HEK293 (cell line): ENCODE measurements at regions not wholly inside any gene's neighbourhood (a gene's known extent, or its start where the extent isn't known, plus 50 kb on each side); places are given as distances from the start of the nearest gene placed in this dataset.

ENCODE experiments used
- CTCF ChIA-PET: fragments of 350-600 bp; formaldehyde crosslinking; extraction: SDS; loops from one replicate; lab custom pipeline; 2021; ENCODE audit warnings: antibody characterized with exemption; lab: Yijun Ruan, JAX
- POLR2A ChIA-PET: fragments of 300-600 bp; formaldehyde crosslinking; extraction: SDS; loops from one replicate; lab custom pipeline; 2020; ENCODE audit warnings: antibody characterized with exemption, inconsistent platforms; lab: Yijun Ruan, JAX
- H3K27ac ChIP-seq: fragments of 200-500 bp; sonication (Bioruptor generic); 2 replicates; pipeline ENCODE4 v1.5.1; 2014; ENCODE audit warnings: low read depth, low read length, control low read depth, inconsistent platforms; ENCODE audit errors: extremely low read depth
- H3K36me3 ChIP-seq, 2 experiments: fragments of 200-500 bp in 1 of 2; sonication (Bioruptor generic) in 1 of 2; 1 replicate in 1 of 2; 2 replicates in 1 of 2; pipeline ENCODE4 v1.5.1; 2014 to 2017; ENCODE audit warnings: inconsistent platforms in 2 of 2, low read length in 2 of 2; ENCODE audit not compliant: control insufficient read depth in 2 of 2, insufficient read depth in 1 of 2
- H3K4me1 ChIP-seq: fragments of 200-500 bp; sonication (Bioruptor generic); 2 replicates; pipeline ENCODE4 v1.5.1; 2014; ENCODE audit warnings: mild to moderate bottlenecking, low read length, inconsistent platforms; ENCODE audit not compliant: control insufficient read depth, insufficient read depth
- H3K4me3 ChIP-seq: 2 replicates; pipeline ENCODE4 v1.5.1; 2011; ENCODE audit warnings: low read depth, mild to moderate bottlenecking, control low read depth, low read length, moderate library complexity
- H3K9me3 ChIP-seq: fragments of 200-500 bp; sonication (Bioruptor generic); 2 replicates; pipeline ENCODE4 v1.5.1; 2014; ENCODE audit warnings: low read depth, low read length, inconsistent platforms; ENCODE audit not compliant: control insufficient read depth, insufficient read depth
- GLI4 ChIP-seq: fragments of 450-650 bp; formaldehyde crosslinking; IDR thresholded peaks from 2 replicates; pipeline ENCODE4 v1.5.1; 2016; ENCODE audit warnings: missing biosample characterization, missing genetic modification characterization
- KLF7 ChIP-seq: fragments of 450-650 bp; formaldehyde crosslinking; IDR thresholded peaks from 2 replicates; pipeline ENCODE4 v1.5.1; 2016; ENCODE audit warnings: missing biosample characterization, missing genetic modification characterization, borderline replicate concordance
- OSR2 ChIP-seq: fragments of 450-650 bp; formaldehyde crosslinking; IDR thresholded peaks from 2 replicates; pipeline ENCODE4 v1.5.1; 2016; ENCODE audit warnings: missing biosample characterization, missing genetic modification characterization
- PRDM2 ChIP-seq: fragments of 450-650 bp; formaldehyde crosslinking; IDR thresholded peaks from 2 replicates; pipeline ENCODE4 v1.5.1; 2016; ENCODE audit warnings: missing biosample characterization, missing genetic modification characterization, borderline replicate concordance
- SETDB1 ChIP-seq: IDR thresholded peaks from one replicate; pipeline ENCODE4 v1.6.1; 2017; ENCODE audit warnings: mild to moderate bottlenecking, low read length, moderate library complexity, mixed read lengths; ENCODE audit not compliant: insufficient read length
- TRIM28 ChIP-seq: IDR thresholded peaks from 2 replicates; pipeline ENCODE4 v1.6.1; 2011; ENCODE audit warnings: low read length, control low read depth, borderline replicate concordance
- ZFP41 ChIP-seq: fragments of 450-650 bp; formaldehyde crosslinking; IDR thresholded peaks from 2 replicates; pipeline ENCODE4 v1.5.1; 2016; ENCODE audit warnings: missing biosample characterization, missing genetic modification characterization, borderline replicate concordance
- ZNF10 ChIP-seq: fragments of 450-650 bp; formaldehyde crosslinking; IDR thresholded peaks from 2 replicates; pipeline ENCODE4 v1.5.1; 2017; ENCODE audit warnings: missing biosample characterization, missing genetic modification characterization
- ZNF214 ChIP-seq: fragments of 450-650 bp; formaldehyde crosslinking; IDR thresholded peaks from 2 replicates; pipeline ENCODE4 v1.5.1; 2017; ENCODE audit warnings: missing biosample characterization, mild to moderate bottlenecking, missing genetic modification characterization, borderline replicate concordance
- ZNF473 ChIP-seq: fragments of 450-650 bp; formaldehyde crosslinking; IDR thresholded peaks from 2 replicates; pipeline ENCODE4 v1.5.1; 2017; ENCODE audit warnings: missing biosample characterization, missing genetic modification characterization
- ZNF510 ChIP-seq: fragments of 450-650 bp; formaldehyde crosslinking; IDR thresholded peaks from 2 replicates; pipeline ENCODE4 v1.5.1; 2018; ENCODE audit warnings: mild to moderate bottlenecking, missing genetic modification characterization, missing biosample characterization; ENCODE audit not compliant: insufficient replicate concordance
- ZNF513 ChIP-seq: fragments of 450-650 bp; IDR thresholded peaks from 2 replicates; pipeline ENCODE4 v1.5.1; 2018; ENCODE audit warnings: missing biosample characterization, missing genetic modification characterization
- ZNF639 ChIP-seq: fragments of 450-650 bp; formaldehyde crosslinking; IDR thresholded peaks from 2 replicates; pipeline ENCODE4 v1.5.1; 2016; ENCODE audit warnings: missing biosample characterization, missing genetic modification characterization
- ZNF843 ChIP-seq: fragments of 450-650 bp; formaldehyde crosslinking; IDR thresholded peaks from 2 replicates; pipeline ENCODE4 v1.5.1; 2016; ENCODE audit warnings: missing biosample characterization, missing genetic modification characterization
- ZSCAN18 ChIP-seq: fragments of 450-650 bp; formaldehyde crosslinking; IDR thresholded peaks from 2 replicates; pipeline ENCODE4 v1.5.1; 2016; ENCODE audit warnings: missing biosample characterization, missing genetic modification characterization

GRCh38 chr18:51397347-51397962, 200.0 kb upstream of the MEX3C start (continued):
- TF ChIP-seq PRDM2 (tag by site-specific recombination) (no peak), ZNF843 (tag by site-specific recombination) (no peak)
- TF ChIP-seq, all 188 proteins: peak for 0

- CTCF ChIA-PET: interaction anchor here (0.5 to 0.6 kb wide), 2 partner anchors 347 to 397 kb away, joined by 3 read pairs; no protein-coding TSS in a partner anchor
- Histone ChIP-seq H3K4me3 (no peak overlapping the region), H3K9me3 (no peaks in the 10 kb centered on the region), H3K27ac (no peak overlapping the region), H3K36me3 (no peaks in the 10 kb centered on the region), H3K4me1 (no peaks in the 10 kb centered on the region)
- TF ChIP-seq ZNF214 (tag by site-specific recombination) (no peak), KLF7 (tag by site-specific recombination) (no peak), ZNF639 (tag by site-specific recombination) (no peak), ZSCAN18 (no peak), ZFP41 (tag by site-specific recombination) (no peak), ZNF510 (tag by site-specific recombination) (no peak), SETDB1 (no peak), GLI4 (tag by site-specific recombination) (no peak), TRIM28 (no peak), ZNF10 (tag by site-specific recombination) (no peak), ZNF513 (tag by site-specific recombination) (no peak), ZNF473 (tag by site-specific recombination) (no peak), OSR2 (no peak)
- POLR2A ChIA-PET: no interaction called here
Measured at GRCh38 chr18:51398104-51398503, 200.6 kb upstream of the MEX3C start.
